ENCODE measurements at regions not wholly inside any gene's neighbourhood (a gene's known extent, or its start where the extent isn't known, plus 50 kb on each side); places are given as distances from the start of the nearest gene placed in this dataset.

DNA sequence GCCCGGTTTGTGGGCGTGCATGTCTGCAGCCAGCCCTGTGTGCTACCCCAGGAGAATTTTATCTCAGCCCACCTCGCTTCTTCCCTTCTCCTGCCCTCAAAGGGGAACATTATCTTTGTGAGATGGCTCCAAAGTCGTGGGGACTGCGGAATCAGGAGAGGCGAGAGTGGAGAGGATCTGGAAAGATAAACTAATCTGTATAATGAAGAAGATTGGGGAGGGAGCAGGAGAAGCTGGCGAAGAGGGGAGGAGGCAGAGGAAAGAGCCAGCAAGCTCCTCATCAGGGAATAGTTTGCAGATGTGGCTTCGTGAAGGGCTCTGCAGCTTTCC is 310.3 kb downstream of the MATN1 start:
- no peak for TF ChIP-seq POLR2A (IDR thresholded peaks at IDR 0.05)
- TF ChIP-seq, protein P1, sequence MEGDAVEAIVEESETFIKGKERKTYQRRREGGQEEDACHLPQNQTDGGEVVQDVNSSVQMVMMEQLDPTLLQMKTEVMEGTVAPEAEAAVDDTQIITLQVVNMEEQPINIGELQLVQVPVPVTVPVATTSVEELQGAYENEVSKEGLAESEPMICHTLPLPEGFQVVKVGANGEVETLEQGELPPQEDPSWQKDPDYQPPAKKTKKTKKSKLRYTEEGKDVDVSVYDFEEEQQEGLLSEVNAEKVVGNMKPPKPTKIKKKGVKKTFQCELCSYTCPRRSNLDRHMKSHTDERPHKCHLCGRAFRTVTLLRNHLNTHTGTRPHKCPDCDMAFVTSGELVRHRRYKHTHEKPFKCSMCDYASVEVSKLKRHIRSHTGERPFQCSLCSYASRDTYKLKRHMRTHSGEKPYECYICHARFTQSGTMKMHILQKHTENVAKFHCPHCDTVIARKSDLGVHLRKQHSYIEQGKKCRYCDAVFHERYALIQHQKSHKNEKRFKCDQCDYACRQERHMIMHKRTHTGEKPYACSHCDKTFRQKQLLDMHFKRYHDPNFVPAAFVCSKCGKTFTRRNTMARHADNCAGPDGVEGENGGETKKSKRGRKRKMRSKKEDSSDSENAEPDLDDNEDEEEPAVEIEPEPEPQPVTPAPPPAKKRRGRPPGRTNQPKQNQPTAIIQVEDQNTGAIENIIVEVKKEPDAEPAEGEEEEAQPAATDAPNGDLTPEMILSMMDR (IDR thresholded peaks at IDR 0.05), result no peak
- TF ChIP-seq POLR2AphosphoS5 (IDR thresholded peaks at IDR 0.05), result no peak
- TF ChIP-seq EP300 (IDR thresholded peaks at IDR 0.05), result no peak
